ENCODE measurements at regions not wholly inside any gene's neighbourhood (a gene's known extent, or its start where the extent isn't known, plus 50 kb on each side); places are given as distances from the start of the nearest gene placed in this dataset.
"Not testable (repeated sequence)": the region's sequence is repeated elsewhere in the genome, so short reads cannot be mapped to it uniquely, and the experiment has no call there.

GRCh38 chr4:79756140-79756895 is 316.7 kb downstream of the ANTXR2 start:
- DNase-seq (no peak), ATAC-seq (no peak)
- intact Hi-C loops (cut with DNase I), result no loop called here

- no peak for DNase-seq
- intact Hi-C loops (cut with DNase I), result no loop called here
- no peak for ATAC-seq
Measured at GRCh38 chr4:79748835-79749234, 324.2 kb downstream of the ANTXR2 start.

GRCh38 chr4:79747252-79747651 is 325.8 kb downstream of the ANTXR2 start:
- ATAC-seq, result no peak
- DNase-seq, result no peak
- intact Hi-C loops (cut with DNase I), result no loop called here

- intact Hi-C loops (cut with DNase I), result no loop called here
- no peak for DNase-seq
Measured at GRCh38 chr4:79743014-79743413, 330.0 kb downstream of the ANTXR2 start.

GRCh38 chr4:79739912-79740311 is 331.9 kb upstream of the GK2 start:
- ATAC-seq, result no peak
- intact Hi-C loops (cut with DNase I), result no loop called here
- no peak for DNase-seq

More at GRCh38 chr4:79743014-79743413, 330.0 kb downstream of the ANTXR2 start:
- ATAC-seq, result no peak

- DNase-seq (no peak), ATAC-seq (no peak)
- intact Hi-C loops (cut with DNase I), result no loop called here
Measured at GRCh38 chr4:79723507-79723906, 315.5 kb upstream of the GK2 start.

- intact Hi-C loops (cut with DNase I), result no loop called here
- ATAC-seq (no peak), DNase-seq (no peak)
Measured at GRCh38 chr4:79700356-79700755, 292.3 kb upstream of the GK2 start.

- intact Hi-C loops (cut with DNase I), result no loop called here
- ATAC-seq (no peak), DNase-seq (no peak)
Measured at GRCh38 chr4:79697444-79697843, 289.4 kb upstream of the GK2 start.

GRCh38 chr4:79696534-79696933 is 288.5 kb upstream of the GK2 start:
- DNase-seq; ATAC-seq; intact Hi-C loops (cut with DNase I): not testable (repeated sequence)

GRCh38 chr4:79695848-79696247 is 287.8 kb upstream of the GK2 start:
- no peak for ATAC-seq
- DNase-seq, result no peak
- intact Hi-C loops (cut with DNase I), result no loop called here

- intact Hi-C loops (cut with DNase I), result no loop called here
- no peak for DNase-seq
- ATAC-seq, result no peak
Measured at GRCh38 chr4:79689740-79690139, 281.7 kb upstream of the GK2 start.

GRCh38 chr4:79688691-79689090 is 280.7 kb upstream of the GK2 start:
- no peak for ATAC-seq
- intact Hi-C loops (cut with DNase I), result no loop called here

GRCh38 chr4:79687006-79687405 is 279.0 kb upstream of the GK2 start:
- ATAC-seq, result no peak
- no peak for DNase-seq
- intact Hi-C loops (cut with DNase I), result no loop called here

More at GRCh38 chr4:79688691-79689090, 280.7 kb upstream of the GK2 start:
- DNase-seq, result no peak

GRCh38 chr4:79685542-79685941 is 277.5 kb upstream of the GK2 start:
- intact Hi-C loops (cut with DNase I), result no loop called here
- no peak for ATAC-seq
- no peak for DNase-seq

- DNase-seq (no peak), ATAC-seq (no peak)
- intact Hi-C loops (cut with DNase I), result no loop called here
Measured at GRCh38 chr4:79684516-79684915, 276.5 kb upstream of the GK2 start.

GRCh38 chr4:79682801-79683530 is 274.9 kb upstream of the GK2 start:
- intact Hi-C loops (cut with DNase I), result no loop called here
- peak; percentile 18 for DNase-seq
- peak; percentile 41 to 65 for ATAC-seq

GRCh38 chr4:79682161-79682560 is 274.1 kb upstream of the GK2 start:
- intact Hi-C loops (cut with DNase I), result no loop called here
- no peak for ATAC-seq

GRCh38 chr4:79679859-79680258 is 271.8 kb upstream of the GK2 start:
- ATAC-seq (no peak), DNase-seq (no peak)
- intact Hi-C loops (cut with DNase I), result no loop called here

More at GRCh38 chr4:79682161-79682560, 274.1 kb upstream of the GK2 start:
- no peak for DNase-seq

GRCh38 chr4:79678472-79679202 is 270.6 kb upstream of the GK2 start:
- intact Hi-C loops (cut with DNase I), result no loop called here
- ATAC-seq, result peak; percentile 53 to 95

GRCh38 chr4:79676705-79677104 is 268.7 kb upstream of the GK2 start:
- DNase-seq (no peak), ATAC-seq (no peak)
- intact Hi-C loops (cut with DNase I), result no loop called here

More at GRCh38 chr4:79678472-79679202, 270.6 kb upstream of the GK2 start:
- DNase-seq, result no peak

All from left cardiac atrium (tissue), 4 donors.